HG03439 (cell line): ENCODE measurements at regions not wholly inside any gene's neighbourhood (a gene's known extent, or its start where the extent isn't known, plus 50 kb on each side); places are given as distances from the start of the nearest gene placed in this dataset.
"Not testable (repeated sequence)": the region's sequence is repeated elsewhere in the genome, so short reads cannot be mapped to it uniquely, and the experiment has no call there.

Experiments
- ATAC-seq: cut with Tn5 transposase; IDR thresholded peaks from one replicate; pipeline ENCODE4 v1.9.1; 2021; ENCODE audit warnings: mild to moderate bottlenecking, moderate library complexity; ENCODE audit not compliant: unreplicated experiment

DNA sequence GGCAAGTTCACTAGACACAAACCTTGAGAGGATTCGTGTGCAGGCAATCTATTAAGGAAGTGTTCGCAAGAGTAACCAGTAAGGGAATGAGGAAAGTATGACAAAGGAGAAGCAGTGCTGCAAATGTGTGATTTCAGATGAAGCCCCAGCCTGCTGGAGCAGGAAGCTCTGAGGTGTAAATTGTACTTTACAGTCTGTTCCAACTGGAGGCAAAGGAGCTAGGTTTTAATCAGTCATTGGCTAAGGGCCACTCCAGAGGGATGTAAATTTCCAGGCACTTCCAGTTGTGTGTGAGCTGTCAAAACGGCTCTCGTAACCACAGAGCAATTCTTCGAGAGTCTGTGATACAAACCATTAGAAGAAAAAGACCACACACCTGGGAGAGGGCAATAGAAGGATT, 359.5 kb upstream of the FAM98A start:
- no peak for ATAC-seq

DNA sequence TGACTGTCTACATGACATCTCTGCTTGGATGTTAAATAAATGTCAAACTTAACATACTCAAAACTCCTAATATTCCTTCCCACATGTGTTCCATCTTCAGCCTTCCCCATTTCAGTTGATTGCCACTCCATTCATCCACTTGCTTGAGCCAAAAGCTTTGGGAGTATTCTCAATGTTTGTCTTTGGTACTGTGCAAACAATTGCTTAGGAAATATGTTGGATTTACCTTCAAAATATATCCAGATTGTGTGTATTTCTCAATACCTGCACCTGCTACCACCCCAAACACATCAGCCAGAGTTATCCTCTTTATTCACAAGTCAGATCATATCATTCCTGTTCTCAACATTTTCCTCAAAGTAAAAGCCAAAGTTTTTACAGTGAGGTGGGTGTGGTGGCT, 350.3 kb upstream of the FAM98A start:
- no peak for ATAC-seq

DNA sequence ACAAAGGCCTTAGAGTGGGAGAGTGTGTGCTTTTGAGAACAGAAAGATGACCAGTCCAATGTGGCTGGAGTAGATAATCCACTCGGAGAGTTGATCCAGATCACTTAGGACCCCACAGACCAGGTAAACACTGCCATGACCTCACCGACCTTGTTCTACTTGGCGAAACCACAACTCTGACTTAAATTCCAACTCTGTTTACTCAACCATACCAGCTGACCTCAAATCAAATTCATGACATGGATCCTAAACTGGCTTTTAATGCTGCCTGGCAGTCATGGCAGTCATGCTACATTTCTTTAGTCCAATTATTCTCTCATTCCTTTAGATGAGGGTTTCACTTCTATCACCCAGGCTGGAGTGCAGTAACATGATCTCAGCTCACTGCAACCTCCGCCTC, 347.1 kb upstream of the FAM98A start:
- ATAC-seq = no peak

DNA sequence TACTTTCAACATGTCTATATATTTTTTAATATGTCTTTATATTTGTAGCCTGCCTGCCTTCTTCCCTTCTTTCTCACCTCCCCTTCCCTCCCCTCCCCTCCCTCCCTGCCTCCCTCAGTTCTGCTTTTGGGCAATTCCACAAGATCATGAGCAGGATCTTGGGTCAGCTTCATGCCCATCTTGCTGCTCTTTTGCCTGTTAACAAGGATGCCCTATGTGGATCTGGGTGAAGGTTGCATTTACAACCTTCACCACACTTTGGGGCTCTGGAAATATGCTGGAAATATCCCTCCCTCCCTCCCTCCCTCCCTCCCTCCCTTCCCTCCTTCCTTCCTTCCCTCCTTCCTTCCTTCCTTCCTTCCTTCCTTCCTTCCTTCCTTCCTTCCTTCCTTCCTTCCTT, 334.1 kb upstream of the FAM98A start:
- ATAC-seq = no peak

DNA sequence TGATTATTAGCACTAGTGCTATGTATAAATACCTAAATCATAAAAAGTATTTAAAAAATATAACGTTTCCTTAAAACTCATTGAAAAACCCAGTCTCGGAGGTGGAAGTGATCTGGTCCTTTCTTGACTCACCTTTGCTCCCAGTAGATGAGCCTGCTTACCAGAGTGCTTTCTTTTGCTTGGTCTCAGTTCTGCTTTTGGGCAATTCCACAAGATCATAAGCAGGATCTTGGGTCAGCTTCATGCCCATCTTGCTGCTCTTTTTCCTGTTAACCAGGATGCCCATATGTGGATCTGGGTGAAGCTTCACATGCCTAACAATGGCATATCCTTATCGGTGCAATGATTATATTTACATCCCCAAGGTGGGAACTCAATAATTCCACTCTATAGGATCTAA, 332.1 kb upstream of the FAM98A start:
- ATAC-seq = no peak

DNA sequence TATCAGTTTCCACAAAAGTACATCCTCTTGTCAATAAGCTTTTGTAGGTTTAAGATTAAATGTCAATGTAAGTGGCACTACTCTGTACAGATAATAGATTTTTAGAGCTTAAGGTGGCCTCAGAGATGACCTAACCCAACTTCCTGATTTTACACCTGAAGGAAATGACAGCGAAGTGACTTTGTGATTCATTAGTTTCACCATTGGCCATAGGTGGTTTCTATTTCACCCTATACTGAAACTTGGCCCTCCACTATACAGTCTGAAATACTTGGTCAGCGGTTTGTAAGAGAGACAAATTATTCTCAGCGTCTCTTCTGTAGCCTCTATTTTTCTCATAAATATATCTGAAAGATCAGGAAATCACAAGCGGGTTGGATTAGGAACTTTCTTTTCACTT, 330.4 kb upstream of the FAM98A start:
- ATAC-seq = peak; percentile 87

DNA sequence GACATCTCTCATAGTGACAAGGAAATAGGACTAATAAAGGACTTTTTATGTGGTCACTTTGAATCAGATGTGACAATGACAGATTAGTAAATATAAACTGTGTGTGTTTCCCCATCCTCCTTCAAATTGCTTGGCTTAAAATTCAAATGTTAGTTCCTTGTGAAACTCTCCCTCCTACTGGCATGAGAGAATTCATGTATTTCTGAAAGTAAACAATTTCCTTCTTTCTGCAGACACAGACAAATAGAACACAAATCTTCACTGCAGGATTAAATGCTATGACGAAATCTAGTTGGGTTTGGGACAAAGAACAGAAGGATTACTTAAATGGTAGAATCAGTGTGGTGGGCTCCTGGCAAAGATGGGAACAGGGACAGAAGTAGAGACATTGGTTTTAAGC, 328.7 kb upstream of the FAM98A start:
- no peak for ATAC-seq

DNA sequence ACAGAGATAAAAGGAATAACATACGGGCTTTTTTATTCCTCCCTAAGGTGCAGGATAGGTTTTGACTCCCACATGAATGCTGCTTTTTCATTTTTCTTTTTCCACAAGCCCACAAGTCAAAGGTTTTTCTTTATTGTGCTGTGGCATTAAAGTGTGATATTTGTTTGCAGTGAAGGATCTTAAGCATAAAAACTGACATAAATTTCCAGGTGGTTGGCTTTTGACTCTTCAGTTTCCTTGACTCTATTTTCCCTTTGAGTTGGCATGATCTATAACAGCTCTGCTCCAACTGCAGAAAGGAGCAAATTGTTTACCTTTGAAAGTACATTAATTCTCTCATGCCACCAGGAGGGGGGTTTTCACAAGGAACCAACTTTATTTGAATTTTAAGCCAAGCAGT, 326.2 kb upstream of the FAM98A start:
- ATAC-seq = no peak

DNA sequence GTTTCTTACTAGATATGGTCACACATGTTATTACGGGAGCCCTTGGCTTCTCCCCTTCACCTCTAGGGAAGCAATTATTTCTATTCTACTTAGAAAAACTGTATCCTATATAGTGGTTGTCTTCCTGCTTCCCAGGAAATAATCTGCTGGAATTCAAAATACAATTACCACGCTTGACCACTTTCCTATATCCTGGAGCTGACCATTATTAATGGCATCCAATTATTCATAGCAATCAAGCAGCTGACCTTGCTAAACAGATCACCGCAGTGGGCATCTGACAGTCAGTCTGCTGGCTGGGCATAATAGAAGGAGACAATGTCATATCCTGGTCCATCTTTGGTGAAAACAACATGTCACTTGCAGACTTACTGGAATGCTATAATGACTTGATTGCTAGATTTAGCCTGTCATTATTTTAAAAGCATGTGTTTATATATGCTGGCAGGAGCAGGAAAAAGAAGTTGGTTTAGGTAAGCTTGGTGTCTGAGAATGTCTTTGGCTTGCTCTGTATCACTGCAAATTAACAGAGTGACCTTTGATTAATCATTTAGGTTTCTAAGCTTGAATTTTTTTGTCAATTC, 325.6 kb upstream of the FAM98A start:
- ATAC-seq = no peak

DNA sequence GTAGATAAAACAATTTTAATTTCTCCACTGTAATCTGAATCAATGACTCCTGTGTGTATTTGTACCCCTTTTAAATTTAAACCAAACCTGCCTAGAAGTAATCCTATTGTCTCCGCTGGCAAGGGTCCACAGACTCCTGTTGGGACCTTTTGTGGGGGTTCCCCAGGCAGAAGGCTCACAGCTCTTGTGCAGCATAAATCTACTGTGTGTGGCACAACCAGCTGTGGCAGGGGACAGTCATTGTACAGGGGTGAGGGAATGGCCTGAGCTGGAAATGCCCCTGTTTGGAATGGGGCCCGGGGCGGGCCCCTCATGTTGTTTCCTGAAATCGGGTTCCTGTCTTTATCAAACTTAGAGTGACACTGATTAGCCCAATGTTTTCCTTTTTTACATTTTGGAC, 318.2 kb upstream of the FAM98A start:
- ATAC-seq = no peak

DNA sequence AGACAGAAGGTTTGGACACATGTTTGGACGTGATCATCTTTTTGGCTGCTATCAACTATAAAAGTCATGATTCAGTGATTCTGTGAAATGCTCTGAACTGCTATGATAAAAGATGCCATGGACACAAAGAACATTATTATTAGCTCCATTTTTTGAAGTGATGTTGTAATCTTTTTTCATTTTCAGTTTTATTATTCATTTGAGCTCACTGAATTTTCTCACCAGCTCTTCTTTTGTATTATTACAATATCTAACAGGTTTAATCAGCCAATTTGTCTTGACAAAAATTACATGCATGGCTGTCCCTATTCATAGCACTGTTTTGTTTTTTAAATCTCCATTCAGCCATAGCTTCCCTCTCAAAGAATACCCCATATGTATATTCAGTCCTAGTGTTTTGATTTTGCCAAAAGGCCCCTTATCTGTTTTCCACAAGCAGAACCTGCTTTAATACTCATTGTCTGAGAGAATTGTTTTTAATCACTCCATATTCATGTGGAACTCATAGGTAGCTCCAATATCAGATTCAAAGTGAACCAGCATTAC, 314.0 kb upstream of the FAM98A start:
- ATAC-seq = no peak

DNA sequence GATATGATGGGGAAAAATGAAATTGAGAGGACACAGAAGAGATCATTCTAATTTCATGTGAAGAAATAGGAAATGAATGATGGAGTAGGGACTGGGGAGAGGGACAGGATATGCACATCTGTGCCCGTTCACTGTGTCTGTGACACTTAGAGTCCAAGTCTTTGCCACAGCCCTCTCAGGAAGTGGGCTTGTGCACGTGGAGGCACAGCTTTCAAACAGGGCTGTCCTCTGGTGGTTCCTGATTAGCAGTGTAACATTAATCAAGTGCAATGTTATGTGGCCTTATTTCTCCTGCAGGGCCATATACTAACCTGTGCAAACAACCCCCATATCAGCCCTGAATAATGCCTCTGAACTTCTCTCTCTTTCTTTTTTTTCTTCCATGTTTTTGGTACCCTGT, 312.2 kb upstream of the FAM98A start:
- no peak for ATAC-seq

DNA sequence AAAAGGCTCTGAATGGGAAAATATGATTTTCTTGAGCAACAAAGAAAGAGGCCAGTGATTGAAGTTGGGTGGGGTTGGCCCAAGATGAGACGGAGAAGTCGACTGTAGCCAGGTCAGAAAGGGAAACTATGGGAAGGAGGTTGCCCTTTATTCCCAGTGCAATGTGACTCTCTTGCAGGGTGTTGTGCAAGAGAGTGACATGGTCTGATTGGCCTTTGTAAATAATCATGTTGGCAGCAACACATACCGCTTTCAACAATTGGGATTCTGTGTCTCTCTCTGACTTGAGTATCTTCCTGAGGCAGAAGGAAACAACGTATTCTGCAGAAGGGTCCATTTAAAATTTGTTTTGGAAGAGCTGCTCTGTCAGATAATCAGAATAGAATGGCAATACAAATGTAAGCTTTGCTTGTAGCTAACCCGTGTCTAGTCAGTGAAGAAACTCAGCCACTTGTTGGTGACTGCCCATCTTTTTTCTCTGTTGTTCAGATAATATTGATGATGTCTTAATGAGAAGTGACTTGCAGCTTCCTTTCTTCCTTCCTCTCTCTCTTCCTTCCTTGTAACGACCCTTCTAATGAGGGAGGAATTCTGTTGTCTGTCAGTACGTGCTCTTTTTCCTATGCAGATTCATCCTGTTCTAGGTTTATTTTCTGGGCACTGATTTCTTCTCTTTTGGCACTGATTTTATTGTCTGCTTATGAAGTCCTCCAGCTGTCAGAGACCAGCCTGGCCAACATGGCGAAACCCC, 311.0 kb upstream of the FAM98A start:
- no peak for ATAC-seq

DNA sequence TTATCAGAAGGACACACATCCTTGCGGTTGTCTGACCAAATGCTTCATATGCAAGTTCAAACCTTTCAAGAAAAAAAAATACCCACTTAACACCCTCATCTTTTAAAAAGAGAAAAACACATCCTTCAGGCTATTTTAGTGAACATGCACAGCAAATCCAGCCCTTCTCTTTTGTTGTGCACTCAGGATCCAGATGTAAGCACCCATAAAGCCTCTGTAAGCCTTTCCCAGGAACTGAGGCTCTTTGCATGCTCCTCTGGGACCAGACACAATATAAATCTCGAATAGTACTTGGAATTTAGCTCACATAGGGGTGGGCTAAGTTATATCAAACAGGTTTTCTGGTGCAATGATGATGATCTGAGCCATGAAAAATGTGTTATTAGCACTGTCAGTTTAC, 308.8 kb upstream of the FAM98A start:
- no peak for ATAC-seq

DNA sequence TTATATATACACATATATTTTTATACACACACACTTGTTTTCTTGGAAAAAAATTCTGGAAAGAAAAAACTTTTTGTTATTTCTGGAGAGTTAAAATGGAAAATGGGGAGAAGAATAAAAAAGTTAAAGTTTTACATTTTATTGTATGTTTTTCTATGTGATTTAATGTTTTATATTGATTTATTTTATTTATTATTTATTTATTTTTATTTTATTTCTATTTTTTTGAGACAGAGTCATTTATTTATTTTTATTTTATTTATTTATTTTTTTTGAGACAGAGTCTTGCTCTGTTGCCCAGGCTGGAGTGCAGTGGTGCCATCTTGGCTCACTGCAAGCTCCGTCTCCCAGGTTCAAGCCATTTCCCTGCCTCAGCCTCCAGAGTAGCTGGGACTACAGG, 307.0 kb upstream of the FAM98A start:
- not testable (repeated sequence) for ATAC-seq

DNA sequence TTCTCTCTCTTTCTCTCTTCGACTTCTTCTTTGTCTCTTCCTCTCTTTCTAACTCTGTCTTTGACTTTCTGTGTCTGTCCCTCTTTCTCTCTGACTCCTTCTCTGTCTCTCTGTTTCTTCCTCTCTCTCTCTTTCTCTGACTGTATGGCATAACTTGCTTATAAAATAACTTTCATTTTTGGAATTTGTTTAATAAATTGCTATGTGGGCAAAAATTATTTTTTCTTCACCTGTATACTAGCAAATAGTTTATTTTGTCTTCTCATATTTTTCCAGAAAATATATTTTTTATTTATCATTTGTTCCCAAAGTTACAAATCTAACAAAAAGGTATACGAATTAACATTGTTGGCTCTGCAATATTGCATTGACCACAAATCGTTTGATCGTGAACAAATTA, 305.7 kb upstream of the FAM98A start:
- ATAC-seq = no peak

DNA sequence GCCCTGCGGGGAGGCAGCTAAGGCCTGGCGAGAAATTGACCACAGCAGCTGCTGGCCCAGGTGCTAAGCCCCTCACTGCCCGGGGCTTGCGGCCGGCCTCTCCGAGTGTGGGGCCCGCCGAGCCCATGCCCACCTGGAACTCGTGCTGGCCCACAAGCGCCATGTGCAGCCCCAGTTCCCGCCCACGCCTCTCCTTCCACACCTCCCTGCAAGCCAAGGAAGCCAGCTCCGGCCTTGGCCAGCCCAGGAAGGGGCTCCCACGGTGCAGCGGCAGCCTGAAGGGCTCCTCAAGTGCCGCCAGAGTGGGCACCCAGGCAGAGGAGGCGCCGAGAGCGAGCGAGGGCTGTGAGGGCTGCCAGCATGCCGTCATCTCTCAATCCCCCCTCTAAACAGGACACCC, 304.6 kb upstream of the FAM98A start:
- ATAC-seq = no peak

DNA sequence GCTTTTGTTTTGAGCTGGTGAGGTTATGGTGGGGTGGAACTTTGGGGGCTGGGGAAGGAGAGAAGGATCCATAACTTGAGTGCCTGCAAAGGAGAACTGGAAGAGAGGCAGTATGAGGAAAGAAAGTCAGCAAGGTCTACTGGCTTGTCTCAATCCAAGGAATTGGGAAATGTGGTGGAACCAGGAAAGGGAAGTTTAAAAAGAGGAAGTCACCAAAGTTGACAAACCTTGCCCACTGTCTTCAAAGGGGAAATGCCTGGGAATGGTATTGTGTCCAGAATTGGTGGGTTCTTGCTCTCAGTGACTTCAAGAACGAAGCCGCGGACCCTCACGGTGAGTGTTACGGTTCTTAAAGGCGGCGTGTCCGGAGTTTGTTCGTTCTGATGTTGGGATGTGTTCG, 304.1 kb upstream of the FAM98A start:
- ATAC-seq = no peak

DNA sequence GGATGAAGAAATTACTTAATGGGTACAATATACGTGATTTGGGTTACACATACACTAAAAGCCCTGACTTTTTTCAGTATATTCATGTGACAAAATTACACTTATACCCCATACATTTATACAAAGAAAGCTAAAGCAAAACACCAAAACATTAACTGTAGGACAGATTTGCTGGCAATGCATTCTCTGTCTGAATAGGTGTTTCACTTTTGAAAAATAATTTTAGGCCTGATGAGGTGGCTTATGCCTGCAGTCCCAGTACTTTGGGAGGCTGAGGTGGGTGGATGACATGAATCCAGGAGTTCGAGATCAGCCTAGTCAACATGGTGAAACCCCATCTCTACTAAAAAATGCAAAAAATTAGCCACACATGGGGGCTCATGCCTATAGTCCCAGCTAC, 301.5 kb upstream of the FAM98A start:
- no peak for ATAC-seq

DNA sequence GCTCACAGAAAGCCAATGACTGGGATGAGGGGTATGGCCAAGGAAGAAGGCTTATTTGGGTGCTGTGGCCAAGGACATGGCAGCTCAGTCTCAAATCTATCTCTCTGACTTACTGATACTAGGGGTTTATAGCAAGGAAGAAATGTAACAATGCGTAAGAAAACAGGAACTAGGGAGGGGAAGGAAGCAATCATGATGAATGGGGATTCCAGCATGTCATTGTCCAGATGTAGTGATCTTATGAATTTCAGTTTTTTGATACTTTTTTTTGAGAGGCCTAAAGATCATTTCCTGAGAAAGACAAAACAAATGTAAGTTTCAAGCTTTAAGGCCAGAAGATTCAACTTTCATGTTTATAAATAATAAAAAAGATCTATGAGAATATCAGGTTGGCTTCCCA, 298.6 kb upstream of the FAM98A start:
- no peak for ATAC-seq

DNA sequence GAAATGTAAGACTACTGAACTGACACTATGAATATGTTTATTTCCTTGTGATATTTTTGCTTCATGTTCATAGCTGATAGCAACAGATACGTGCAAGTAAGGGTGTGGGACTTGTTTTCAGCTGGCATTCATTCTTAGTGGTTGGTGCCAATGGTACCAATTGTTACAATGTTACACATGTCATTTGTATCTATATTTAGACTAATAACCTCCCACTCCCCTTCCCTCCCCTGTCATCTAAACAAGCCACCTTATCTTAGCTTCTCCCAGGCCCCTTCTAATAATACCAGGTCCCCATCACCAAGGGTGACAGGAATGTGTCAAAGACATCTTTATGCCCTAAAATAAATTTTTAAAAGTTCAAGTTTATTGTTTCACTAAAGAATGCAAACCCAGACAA, 294.7 kb upstream of the FAM98A start:
- no peak for ATAC-seq

DNA sequence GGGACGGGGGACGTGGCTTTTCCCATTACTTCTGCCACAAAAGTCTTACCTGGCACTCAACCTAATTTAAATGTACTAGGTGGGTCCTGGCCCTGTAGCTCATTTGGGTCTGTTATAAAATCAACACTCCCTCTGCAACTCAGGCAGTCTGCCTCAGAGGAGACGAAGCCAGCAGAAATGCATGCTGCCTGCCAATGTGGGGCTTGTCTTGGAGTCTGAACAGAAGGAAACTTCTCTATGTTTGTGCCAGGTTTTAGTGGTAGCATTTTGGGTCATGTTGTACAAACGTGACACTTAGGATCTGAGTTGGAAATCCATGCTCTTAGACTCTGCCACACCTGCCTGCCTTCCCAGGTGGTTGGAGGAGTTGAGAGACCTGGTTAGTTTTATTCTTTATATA, 292.5 kb upstream of the FAM98A start:
- ATAC-seq = no peak

DNA sequence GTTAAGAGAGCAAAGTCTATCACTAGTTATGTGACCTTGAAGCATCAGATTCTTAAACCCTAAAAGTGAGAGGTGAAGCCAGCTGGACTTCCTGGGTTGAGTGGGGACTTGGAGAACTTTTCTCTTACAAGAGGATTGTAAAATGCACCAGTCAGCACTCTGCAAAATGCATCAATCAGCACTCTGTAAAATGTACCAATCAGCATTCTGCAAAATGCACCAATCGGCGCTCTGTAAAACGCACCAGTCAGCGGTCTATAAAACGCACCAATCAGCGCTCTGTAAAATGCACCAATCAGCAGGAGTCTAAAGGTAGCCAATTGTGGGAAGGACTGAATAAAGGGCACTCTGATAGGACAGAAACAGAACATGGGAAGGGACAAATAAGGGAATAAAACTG, 291.6 kb upstream of the FAM98A start:
- no peak for ATAC-seq
